Progenitor cell of endocrine pancreas (in vitro differentiated cells): ENCODE measurements at regions not wholly inside any gene's neighbourhood (a gene's known extent, or its start where the extent isn't known, plus 50 kb on each side); places are given as distances from the start of the nearest gene placed in this dataset.

Experiments used
- DNase-seq: peaks from one replicate; pipeline ENCODE4 v3.0.0; 2021; ENCODE audit warnings: low spot score; ENCODE audit not compliant: unreplicated experiment
- H3K27ac Mint-ChIP-seq: 2 replicates; pipeline ENCODE4 v1.8.0; 2021; ENCODE audit warnings: mild to moderate bottlenecking, moderate library complexity, mixed read lengths
- H3K27me3 Mint-ChIP-seq: 2 replicates; pipeline ENCODE4 v1.8.0; 2021; ENCODE audit warnings: mixed read lengths
- H3K36me3 Mint-ChIP-seq: 2 replicates; pipeline ENCODE4 v1.8.0; 2022; ENCODE audit warnings: mixed read lengths; ENCODE audit not compliant: insufficient read depth
- H3K4me1 Mint-ChIP-seq: 2 replicates; pipeline ENCODE4 v1.8.0; 2021; ENCODE audit warnings: low read depth, mixed read lengths
- H3K4me3 Mint-ChIP-seq: 2 replicates; pipeline ENCODE4 v1.8.0; 2021; ENCODE audit warnings: low read depth, mild to moderate bottlenecking, moderate library complexity, mixed read lengths
- H3K9me3 Mint-ChIP-seq: 2 replicates; pipeline ENCODE4 v1.8.0; 2021; ENCODE audit warnings: low read depth, mixed read lengths
- TF ChIP-seq, protein P1 (sequence below): fragments of 200-600 bp; sonication (generic); IDR thresholded peaks from one replicate; pipeline ENCODE4 v1.5.0; 2021; ENCODE audit warnings: antibody characterized with exemption, mild to moderate bottlenecking; ENCODE audit not compliant: unreplicated experiment

DNA sequence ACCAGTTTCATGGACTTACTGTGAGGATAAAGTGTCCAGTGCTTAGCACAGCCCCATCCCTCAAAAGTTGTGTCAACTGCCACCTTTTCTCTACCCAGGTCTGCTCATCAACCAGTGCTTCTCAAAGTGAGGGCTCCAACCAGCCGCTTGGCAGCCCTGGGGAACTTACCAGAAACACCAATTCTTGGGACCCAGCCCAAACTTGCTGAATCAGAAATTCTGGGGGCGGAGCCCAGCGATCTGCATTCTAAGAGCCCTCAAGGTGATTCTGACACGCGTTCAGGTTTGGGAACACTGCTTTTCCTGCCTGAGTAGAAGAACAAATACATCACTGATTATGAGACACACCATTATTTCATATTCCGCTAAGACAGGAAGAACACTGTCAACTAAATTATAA, 132.0 kb downstream of the NSG2 start:
- TF ChIP-seq, protein P1, sequence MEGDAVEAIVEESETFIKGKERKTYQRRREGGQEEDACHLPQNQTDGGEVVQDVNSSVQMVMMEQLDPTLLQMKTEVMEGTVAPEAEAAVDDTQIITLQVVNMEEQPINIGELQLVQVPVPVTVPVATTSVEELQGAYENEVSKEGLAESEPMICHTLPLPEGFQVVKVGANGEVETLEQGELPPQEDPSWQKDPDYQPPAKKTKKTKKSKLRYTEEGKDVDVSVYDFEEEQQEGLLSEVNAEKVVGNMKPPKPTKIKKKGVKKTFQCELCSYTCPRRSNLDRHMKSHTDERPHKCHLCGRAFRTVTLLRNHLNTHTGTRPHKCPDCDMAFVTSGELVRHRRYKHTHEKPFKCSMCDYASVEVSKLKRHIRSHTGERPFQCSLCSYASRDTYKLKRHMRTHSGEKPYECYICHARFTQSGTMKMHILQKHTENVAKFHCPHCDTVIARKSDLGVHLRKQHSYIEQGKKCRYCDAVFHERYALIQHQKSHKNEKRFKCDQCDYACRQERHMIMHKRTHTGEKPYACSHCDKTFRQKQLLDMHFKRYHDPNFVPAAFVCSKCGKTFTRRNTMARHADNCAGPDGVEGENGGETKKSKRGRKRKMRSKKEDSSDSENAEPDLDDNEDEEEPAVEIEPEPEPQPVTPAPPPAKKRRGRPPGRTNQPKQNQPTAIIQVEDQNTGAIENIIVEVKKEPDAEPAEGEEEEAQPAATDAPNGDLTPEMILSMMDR = no peak
- H3K4me1 Mint-ChIP-seq = no peaks in the 10 kb centered on the region
- no peaks in the 10 kb centered on the region for H3K9me3 Mint-ChIP-seq
- no peak overlapping the region for H3K27ac Mint-ChIP-seq
- no peaks in the 10 kb centered on the region for H3K36me3 Mint-ChIP-seq
- H3K27me3 Mint-ChIP-seq = peaks cover 19% of the 10 kb centered on the region
- no peak overlapping the region for H3K4me3 Mint-ChIP-seq
- no peak for DNase-seq

DNA sequence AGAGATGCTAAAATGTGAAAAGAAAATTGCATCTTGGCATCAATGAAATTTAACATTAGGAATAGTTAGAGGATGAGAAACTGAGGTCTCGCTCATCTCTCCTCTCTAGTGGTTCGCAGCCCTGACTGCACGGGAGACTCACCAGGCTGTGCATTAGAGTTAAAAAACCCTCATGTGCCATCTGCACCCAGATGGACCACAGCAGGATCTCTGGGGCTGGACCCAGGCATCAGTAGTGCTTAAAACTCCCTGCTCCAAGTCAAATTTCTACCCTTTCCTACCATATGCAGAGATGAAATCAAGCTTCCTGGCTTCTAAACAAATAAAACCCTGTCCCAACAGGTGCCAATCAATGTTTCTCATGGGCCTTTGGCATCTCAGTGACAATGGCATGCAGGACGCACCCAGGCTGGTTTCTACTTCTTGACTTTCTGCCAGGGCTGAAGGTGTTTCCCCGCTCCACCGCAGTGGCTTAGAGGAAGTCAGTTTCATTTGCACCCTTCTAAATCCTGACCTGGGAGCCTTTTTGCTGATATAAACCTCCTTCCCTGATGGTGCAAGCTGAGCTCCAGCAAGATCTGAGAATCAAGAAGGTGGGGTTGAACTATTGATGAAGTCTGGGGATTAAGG, 132.6 kb downstream of the NSG2 start:
- DNase-seq = no peak
- Mint-ChIP-seq H3K9me3 (no peaks in the 10 kb centered on the region), H3K27me3 (peaks cover 19% of the 10 kb centered on the region), H3K36me3 (no peaks in the 10 kb centered on the region), H3K4me1 (no peaks in the 10 kb centered on the region), H3K4me3 (no peak overlapping the region), H3K27ac (no peak overlapping the region)
- TF ChIP-seq, protein P1 = no peak

DNA sequence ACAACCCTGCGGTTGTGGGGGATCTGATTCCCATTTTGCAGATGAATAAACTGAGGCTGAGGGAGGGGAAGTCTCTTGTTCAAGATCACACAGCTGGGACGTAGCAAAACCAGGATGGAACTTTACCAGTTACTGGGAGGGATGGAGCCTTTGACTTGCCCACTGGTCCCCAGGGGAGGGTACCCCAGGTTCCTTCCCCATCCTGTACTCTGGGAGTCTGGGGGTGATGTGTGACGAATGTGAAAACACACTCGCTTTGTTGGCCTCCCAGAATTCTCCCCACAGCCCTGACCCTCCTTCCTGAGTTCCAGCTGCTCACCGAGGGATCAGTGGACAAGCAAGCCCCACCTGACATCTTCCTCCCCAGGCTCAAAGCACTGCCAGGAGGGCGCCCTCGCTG, 135.1 kb downstream of the NSG2 start:
- TF ChIP-seq, protein P1 = no peak
- Mint-ChIP-seq H3K4me1 (no peaks in the 10 kb centered on the region), H3K9me3 (no peaks in the 10 kb centered on the region), H3K27ac (no peak overlapping the region), H3K36me3 (no peaks in the 10 kb centered on the region), H3K4me3 (no peak overlapping the region), H3K27me3 (peaks cover 15% of the 10 kb centered on the region)
- DNase-seq = no peak

DNA sequence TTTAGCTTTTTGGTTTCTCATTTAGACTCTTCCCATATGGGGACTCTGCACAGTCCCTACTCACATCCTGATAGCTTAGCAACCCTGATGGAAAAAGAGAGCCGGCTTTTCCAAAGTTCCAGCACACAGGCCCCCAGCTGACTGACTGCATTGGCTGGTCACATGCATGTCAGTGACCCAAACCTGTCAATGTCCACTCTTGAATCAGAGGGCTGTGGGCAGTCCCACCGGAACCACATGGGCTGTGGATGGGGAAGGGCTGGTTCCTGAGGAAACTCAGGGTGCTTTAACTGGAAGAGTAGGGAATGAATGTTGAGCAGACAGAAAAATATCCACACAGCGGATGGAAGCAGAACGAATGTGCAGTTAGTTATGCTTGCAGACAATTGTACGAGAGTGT, 136.6 kb downstream of the NSG2 start:
- TF ChIP-seq, protein P1 = no peak
- Mint-ChIP-seq H3K4me1 (no peaks in the 10 kb centered on the region), H3K9me3 (no peaks in the 10 kb centered on the region), H3K36me3 (no peaks in the 10 kb centered on the region), H3K4me3 (no peak overlapping the region), H3K27ac (no peak overlapping the region), H3K27me3 (peaks cover 27% of the 10 kb centered on the region)
- no peak for DNase-seq

DNA sequence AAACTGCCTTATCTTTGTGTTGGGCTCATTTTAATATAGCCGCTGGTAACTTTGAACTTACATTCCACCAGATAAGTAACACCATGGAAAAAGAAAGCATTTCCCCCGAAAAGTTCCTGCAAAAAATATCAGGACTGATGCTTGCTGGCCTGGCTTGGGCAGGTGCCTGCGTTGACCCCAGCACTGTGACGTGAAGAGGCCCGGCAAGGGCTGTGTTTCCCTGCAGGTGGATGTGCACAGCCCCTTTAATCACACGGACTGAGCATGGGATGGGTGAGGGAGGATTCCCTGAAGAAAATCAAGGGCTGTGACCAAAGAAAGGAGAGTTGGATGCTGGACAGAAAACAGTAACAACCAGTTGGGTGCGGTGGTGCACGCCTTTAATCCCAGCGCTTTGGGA, 138.2 kb downstream of the NSG2 start:
- H3K4me1 Mint-ChIP-seq = no peaks in the 10 kb centered on the region
- no peaks in the 10 kb centered on the region for H3K9me3 Mint-ChIP-seq
- peaks cover 24% of the 10 kb centered on the region for H3K27me3 Mint-ChIP-seq

More for the DNA sequence above, 138.2 kb downstream of the NSG2 start:
- H3K4me3 Mint-ChIP-seq = no peak overlapping the region
- H3K36me3 Mint-ChIP-seq = no peaks in the 10 kb centered on the region
- TF ChIP-seq, protein P1 = no peak
- DNase-seq = no peak
- no peak overlapping the region for H3K27ac Mint-ChIP-seq
